Right cardiac atrium (tissue), 5 donors: ENCODE measurements at regions not wholly inside any gene's neighbourhood (a gene's known extent, or its start where the extent isn't known, plus 50 kb on each side); places are given as distances from the start of the nearest gene placed in this dataset.

ENCODE experiments used
- ATAC-seq, 2 donors: fragments of 200-7000 bp; cut with Tn5 transposase; one replicate each; pipeline versions ENCODE4 v1.8.0 to v1.9.1; 2020; ENCODE audit warnings: moderate library complexity in 2 of 2, mild to moderate bottlenecking in 1 of 2
- DNase-seq, 3 donors: peaks; one replicate each; pipeline ENCODE4 v3.0.0-alpha.2; 2020
- H3K27ac ChIP-seq: one replicate; pipeline ENCODE4 v1.5.1; 2013; ENCODE audit warnings: mild to moderate bottlenecking, low read length, control low read depth, moderate library complexity
- H3K27me3 ChIP-seq: one replicate; pipeline ENCODE4 v1.6.1; 2013; ENCODE audit not compliant: control insufficient read depth, insufficient read depth
- H3K4me1 ChIP-seq: one replicate; pipeline ENCODE4 v1.6.1; 2013; ENCODE audit warnings: low read length; ENCODE audit not compliant: control insufficient read depth, insufficient read depth
- H3K4me3 ChIP-seq: one replicate; pipeline ENCODE4 v1.5.1; 2013; ENCODE audit warnings: low read length, control low read depth
- H3K9me3 ChIP-seq: one replicate; pipeline ENCODE4 v1.6.1; 2013; ENCODE audit warnings: low read length; ENCODE audit not compliant: control insufficient read depth
- WGBS: extraction: QIAGEN DNeasy Blood & Tissue Kit; methylation state at CpG from one replicate; pipeline ENCODE4 v1.1.7; 2013; 5-methylcytosine and 5-hydroxymethylcytosine counted together
- intact Hi-C, 4 donors: fragments of 100-400 bp; cut with DNase I; formaldehyde crosslinking; loops; one replicate each; pipeline versions ENCODE4 v1.11.0 to v1.14.0; 2022 to 2023
- donor health status: healthy with polysubstance abuse.
- donor health status: DM: no; HTN: yes; CAD: no.
- donor health status: DM: no; HTN: no; CAD: no.
- donor health status: DM: no; HTN: yes; CAD: no; lungs with severe emphysema.
- donor health status: DM: yes; HTN: yes; CAD: no.

DNA sequence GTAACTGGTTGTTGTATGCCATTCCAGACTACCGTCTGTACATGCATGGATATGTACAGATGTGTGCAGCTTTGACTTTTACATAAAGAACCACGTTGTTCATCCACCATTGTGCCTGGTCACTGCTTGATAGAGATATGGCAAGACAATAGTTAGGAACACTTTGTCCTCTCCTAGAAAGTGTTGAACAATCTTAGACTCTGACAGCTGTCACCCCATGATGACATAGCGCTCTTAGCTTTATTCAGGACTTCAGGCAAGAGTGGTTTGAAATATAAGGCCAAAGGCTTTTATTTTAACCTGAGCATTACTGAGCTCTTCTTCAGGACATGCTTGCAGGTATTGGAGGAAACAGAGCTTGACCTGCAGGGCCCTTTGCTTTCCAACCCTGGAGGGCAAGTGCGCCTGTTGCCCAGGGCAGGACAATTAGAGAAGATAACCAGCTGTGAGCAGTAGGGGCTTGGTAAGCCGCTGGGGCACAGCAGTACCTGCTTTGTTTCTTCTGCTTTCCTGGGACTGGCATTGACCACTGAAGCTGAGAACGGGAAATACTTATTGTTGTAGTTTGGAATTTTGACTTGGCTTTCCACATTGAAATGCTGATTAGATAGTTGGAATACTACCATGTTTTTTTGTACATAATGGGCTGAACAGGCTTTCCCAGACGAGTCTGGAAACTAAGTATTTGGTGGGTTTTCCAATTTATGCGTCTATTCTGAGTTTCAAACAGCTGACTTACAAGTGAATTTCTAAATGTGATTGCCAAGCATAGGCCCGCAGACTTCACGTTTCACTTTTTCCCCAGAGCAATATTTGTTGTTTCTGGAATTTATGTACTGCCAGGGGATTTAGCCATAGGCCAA, 51.1 kb downstream of the GARRE1 start:
- H3K27me3 ChIP-seq: no peaks in the 10 kb centered on the region
- 49% methylated on average over 10 of the region's 10 CpGs for WGBS
- peak overlapping the region; percentile 88 for H3K27ac ChIP-seq
- no peak overlapping the region for H3K4me3 ChIP-seq
- intact Hi-C loops: no loop called here
- peak; percentile 48 to 57 for ATAC-seq
- no peak for DNase-seq
- H3K4me1 ChIP-seq: peaks cover 18% of the 10 kb centered on the region
- H3K9me3 ChIP-seq: no peaks in the 10 kb centered on the region

DNA sequence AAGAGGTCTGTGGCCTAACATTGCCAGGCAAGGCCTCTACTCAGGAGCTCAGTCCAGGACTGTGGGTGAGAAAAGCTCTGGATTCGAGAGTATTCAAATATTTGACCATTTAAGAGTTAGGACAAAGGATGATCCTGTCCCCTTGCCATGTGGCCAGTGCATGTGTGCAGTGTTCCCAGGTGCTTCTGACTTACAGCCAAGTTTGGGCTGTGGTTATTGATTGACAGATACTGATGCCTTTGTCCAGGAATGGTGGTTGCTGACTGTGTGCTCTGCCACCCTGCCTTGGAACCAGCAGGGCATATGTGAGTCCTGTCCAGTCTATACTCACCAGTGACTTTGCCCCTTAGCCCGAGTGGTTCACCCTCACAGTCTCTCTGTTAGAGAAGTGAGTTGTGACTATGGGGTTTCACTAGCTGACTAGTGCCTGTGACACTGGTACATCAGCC, 51.9 kb downstream of the GARRE1 start:
- no peak overlapping the region for H3K4me3 ChIP-seq
- ATAC-seq (peak; percentile 22 to 36), DNase-seq (no peak)
- WGBS: 61% methylated on average over 2 of the region's 2 CpGs
- H3K27ac ChIP-seq: peak overlapping the region; percentile 48
- H3K9me3 ChIP-seq: no peaks in the 10 kb centered on the region
- peaks cover 18% of the 10 kb centered on the region for H3K4me1 ChIP-seq
- intact Hi-C loops: no loop called here
- no peaks in the 10 kb centered on the region for H3K27me3 ChIP-seq

DNA sequence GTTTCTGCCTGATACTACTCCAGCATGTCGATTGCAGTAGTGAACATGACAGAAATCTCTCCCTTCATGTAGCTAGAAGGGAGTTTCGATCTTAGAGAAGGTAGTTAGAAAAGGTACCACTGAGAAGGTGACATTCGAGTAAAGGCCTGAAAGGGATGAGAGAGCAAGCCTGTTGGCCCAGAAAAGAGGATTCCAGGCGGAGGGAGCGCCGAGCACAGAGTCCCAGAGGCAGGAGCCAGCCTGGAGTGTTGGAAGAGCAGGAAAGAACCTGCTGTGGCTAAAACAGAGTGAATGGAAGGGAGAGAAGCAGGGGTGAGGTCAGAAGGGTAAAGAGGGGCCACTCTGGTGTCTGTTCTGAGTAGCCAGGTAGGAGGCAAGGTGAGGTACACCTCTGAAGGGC, 52.5 kb downstream of the GARRE1 start:
- intact Hi-C loops: no loop called here
- H3K9me3 ChIP-seq: no peaks in the 10 kb centered on the region

DNA sequence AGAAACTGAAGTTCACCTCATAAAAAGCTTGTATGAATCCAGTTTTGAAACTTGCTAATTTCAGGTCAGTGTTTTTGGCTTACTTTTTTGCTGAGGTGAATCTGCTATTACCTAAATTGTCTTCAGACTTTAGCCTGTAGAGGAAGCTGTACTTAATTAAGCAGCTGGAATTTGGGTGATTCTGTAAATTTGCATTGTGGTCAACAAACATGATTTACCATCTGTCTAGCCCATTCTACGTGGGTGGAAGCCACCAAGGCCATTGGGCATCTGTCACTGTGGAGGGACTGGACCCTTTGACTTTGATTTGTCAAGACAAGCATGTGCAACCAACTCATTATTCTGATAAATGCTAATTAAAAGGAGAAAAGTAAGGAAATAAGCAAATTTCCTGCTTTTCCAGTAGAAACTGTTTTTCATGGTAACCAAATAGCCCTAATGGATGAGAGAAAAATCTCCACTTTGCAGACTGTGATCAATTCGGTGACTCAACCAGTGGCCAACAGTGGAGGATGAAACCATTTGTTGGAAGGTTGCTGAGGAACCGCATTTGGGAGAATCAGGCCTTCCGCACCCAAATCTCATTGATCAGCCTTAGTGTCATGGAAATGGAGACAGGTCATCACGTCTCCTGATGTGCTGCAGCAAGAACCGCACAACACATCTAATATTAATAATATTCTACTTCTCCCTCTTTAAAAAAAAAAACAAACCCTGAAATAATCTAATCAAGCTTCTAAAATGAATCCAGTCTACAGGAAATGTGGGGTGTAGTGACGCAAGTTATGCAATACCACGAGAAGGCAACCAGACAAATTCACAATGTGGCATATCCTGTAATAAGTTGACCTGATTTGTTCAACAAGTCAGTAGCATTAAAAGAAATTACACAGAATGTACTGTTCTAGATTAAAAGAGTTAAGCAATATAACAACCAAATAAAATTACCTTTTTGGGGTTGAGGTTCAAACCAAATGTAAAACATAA, 54.3 kb downstream of the GARRE1 start:
- intact Hi-C loops: no loop called here
- Histone ChIP-seq H3K4me1 (peaks cover 21% of the 10 kb centered on the region), H3K9me3 (no peaks in the 10 kb centered on the region), H3K4me3 (no peak overlapping the region), H3K27me3 (no peaks in the 10 kb centered on the region), H3K27ac (no peak overlapping the region)
- DNase-seq (no peak), ATAC-seq (no peak)
- 81% methylated on average over 8 of the region's 8 CpGs for WGBS

More for the DNA sequence above, 52.5 kb downstream of the GARRE1 start:
- no peak for DNase-seq
- H3K27me3 ChIP-seq: no peaks in the 10 kb centered on the region
- WGBS: 77% methylated on average over 6 of the region's 6 CpGs
- no peak overlapping the region for H3K4me3 ChIP-seq
- no peak for ATAC-seq
- H3K4me1 ChIP-seq: peaks cover 18% of the 10 kb centered on the region
- no peak overlapping the region for H3K27ac ChIP-seq

DNA sequence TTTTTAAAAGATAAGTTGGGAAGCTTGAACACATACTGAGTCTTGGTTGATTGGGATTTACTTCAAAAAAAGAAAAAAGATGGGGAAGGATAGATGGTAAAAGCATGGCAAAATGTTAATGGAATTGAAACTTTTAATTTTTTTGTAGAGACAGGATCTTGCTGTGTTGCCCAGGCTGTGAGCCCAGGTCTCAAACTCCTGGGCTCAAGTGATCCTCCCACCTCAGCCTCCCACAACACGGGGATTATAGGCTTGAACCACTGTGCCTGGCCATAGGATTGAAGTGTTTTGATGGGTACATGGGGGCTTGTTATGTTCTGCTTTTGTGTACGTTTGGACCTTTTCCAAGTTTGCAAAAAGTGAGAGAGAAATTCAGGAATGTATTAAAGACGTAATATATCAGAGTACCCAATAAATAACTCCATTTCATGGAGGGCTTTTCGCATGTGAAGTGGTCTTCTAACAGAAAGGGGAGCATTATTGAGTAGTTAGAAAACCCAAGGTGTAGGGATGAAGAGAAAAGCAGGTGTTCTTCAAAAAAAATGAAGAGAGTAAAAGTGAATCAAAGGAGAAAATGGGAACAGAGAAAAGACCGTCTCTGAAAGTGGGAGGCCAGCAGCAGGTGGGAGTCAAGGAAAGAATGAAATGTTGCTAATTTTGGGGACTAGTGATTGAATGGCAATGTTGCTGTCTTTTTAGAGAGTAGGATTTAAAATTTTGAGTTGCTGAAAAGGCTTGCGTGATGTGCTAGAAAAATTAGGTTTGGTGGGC, 55.2 kb downstream of the GARRE1 start:
- intact Hi-C loops: no loop called here
- Histone ChIP-seq H3K27ac (no peak overlapping the region), H3K4me3 (no peak overlapping the region), H3K27me3 (no peaks in the 10 kb centered on the region), H3K9me3 (no peaks in the 10 kb centered on the region), H3K4me1 (peaks cover 21% of the 10 kb centered on the region)
- WGBS: 93% methylated on average over 6 of the region's 6 CpGs
- ATAC-seq (no peak), DNase-seq (no peak)

DNA sequence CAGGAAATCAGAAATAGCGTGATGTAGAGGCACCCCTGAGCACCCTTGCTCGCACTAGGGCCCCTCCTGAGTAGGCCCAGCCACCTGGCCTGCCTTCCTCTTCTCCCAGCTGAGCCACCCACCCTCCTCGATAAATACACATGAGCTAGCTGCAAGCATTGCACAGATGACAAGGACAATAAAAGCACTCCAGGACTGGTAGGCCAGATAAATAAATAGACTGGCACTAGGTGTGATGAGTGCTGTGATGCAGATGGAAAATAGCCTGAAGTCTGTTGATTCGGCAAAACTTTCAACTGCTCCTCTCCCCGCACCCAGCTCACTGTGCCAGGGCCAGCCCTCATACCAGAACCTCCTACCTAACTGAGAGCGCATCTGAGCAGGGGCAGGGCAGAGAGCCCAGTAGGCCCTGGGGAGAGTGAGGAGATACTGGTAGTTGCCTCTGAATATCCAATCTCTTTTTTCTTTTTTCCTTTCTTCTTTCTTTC, 54.5 kb upstream of the GPI start:
- no peak for DNase-seq
- Histone ChIP-seq H3K27ac (no peak overlapping the region), H3K4me1 (peaks cover 18% of the 10 kb centered on the region), H3K4me3 (no peak overlapping the region), H3K27me3 (no peaks in the 10 kb centered on the region), H3K9me3 (no peaks in the 10 kb centered on the region)
- ATAC-seq: peak in 1 of 2 donors; percentile 44
- intact Hi-C loops: no loop called here
- WGBS: 78% methylated on average over 6 of the region's 6 CpGs

DNA sequence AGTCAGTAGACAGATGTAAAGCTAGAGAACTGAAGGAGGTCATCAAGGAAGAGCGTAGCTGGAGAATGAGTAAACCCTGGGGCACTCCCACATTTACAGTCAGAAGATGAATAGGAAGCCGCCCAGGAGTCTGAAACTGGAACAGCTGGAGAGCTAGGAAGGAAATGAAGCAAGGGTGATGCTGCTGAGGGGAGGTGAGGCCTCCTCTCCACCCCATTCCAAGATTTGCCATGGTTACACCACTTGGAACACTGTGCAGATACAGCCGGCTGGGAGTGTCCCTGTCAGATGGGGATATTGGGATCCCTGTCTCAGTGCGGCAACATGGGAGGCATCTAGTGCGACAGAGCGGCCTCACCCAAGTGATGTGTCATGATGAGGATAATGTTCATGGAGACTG, 51.8 kb upstream of the GPI start:
- intact Hi-C loops: no loop called here
- peak in 1 of 3 donors; percentile 31 for DNase-seq
- Histone ChIP-seq H3K27ac (no peak overlapping the region), H3K4me1 (peaks cover 26% of the 10 kb centered on the region), H3K9me3 (no peaks in the 10 kb centered on the region), H3K27me3 (no peaks in the 10 kb centered on the region), H3K4me3 (no peak overlapping the region)
- peak; percentile 42 to 85 for ATAC-seq
- WGBS: 78% methylated on average over 6 of the region's 6 CpGs

DNA sequence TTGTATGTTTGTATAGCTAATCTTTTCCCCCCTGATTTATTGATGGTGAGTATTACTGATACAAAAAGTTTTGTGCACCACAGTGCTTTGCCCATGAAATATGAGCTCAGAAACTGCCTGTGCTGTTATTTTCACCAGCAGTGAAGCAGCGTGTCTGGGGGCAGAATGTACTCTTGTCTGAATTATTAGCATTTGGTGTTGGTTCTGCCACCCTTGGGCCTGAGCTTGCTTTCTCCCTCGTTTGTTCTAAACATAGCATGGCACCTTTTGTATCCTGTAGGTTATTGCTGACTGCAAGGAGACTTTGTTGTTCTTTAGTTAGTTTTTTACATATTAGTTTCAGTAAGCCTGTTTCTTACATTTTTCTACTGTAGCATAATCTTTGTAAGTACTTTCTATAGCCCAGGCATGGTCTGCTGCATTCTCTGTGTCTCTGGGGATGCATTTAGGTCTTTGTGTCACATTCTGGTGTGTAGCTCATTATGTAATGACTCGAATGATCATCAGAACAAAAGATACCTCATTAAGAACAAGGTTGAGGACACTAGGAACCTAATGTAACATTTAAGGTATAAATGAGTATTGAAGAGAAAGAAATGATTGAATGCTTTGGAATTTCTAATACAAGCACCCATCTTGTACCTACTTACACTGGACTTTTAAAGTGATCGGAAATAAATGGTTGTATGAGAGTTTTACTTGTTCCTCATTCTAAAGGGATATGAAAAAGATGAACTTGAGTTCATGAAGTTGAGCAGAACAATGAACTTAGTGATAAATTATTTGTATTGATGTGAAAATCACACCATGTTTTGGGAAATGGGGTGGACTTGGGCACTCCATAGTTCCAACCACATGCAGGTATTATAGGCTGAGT, 50.3 kb upstream of the GPI start:
- ATAC-seq (no peak), DNase-seq (no peak)
- Histone ChIP-seq H3K4me3 (no peak overlapping the region), H3K27me3 (no peaks in the 10 kb centered on the region), H3K4me1 (peaks cover 25% of the 10 kb centered on the region), H3K9me3 (no peaks in the 10 kb centered on the region), H3K27ac (peak overlapping the region; percentile 38)
- intact Hi-C loops: no loop called here
- 66% methylated on average over 4 of the region's 4 CpGs for WGBS
